ENCODE measurements at regions not wholly inside any gene's neighbourhood (a gene's known extent, or its start where the extent isn't known, plus 50 kb on each side); places are given as distances from the start of the nearest gene placed in this dataset.
A peak's percentile ranks its signal among the peaks of the same experiment; 100 is the strongest.

DNA sequence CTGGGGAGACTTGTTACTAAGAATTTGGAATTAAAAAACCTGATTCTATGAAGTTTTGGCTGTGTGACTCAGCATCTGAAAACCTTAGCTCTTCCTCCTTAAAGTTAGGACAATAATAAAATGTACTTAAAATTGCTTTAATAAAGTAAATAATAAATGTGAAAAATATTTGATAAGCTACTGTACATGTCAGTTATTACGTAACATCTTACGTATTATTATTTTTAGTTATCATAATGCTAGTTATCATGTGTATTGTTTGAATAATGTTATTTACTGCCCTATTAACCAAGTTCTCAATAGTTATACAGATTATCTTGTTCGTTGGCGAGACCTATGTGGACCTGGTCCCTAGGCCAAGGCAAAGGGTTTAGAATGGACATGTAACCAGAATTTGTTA, 449.2 kb upstream of the ADGRL3 start:
- DNase-seq (ENCODE audit: low read depth), result no peak
- H3K4me3 ChIP-seq (ENCODE audit: low read depth, low read length), result no peak overlapping the region
- TF ChIP-seq, protein P1, sequence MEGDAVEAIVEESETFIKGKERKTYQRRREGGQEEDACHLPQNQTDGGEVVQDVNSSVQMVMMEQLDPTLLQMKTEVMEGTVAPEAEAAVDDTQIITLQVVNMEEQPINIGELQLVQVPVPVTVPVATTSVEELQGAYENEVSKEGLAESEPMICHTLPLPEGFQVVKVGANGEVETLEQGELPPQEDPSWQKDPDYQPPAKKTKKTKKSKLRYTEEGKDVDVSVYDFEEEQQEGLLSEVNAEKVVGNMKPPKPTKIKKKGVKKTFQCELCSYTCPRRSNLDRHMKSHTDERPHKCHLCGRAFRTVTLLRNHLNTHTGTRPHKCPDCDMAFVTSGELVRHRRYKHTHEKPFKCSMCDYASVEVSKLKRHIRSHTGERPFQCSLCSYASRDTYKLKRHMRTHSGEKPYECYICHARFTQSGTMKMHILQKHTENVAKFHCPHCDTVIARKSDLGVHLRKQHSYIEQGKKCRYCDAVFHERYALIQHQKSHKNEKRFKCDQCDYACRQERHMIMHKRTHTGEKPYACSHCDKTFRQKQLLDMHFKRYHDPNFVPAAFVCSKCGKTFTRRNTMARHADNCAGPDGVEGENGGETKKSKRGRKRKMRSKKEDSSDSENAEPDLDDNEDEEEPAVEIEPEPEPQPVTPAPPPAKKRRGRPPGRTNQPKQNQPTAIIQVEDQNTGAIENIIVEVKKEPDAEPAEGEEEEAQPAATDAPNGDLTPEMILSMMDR (IDR thresholded peaks at IDR 0.05; ENCODE audit: low read depth, low read length, missing control alignments), result no peak
- in situ Hi-C loops (cut with HindIII; ENCODE audit: low sequenced_read_pairs), result no loop called here

- in situ Hi-C loops (cut with HindIII; ENCODE audit: low sequenced_read_pairs), result no loop called here
- no peak overlapping the region for H3K4me3 ChIP-seq (ENCODE audit: low read depth, low read length)
- DNase-seq (ENCODE audit: low read depth), result no peak
- TF ChIP-seq, protein P1 (IDR thresholded peaks at IDR 0.05; ENCODE audit: low read depth, low read length, missing control alignments), result no peak
Observed at GRCh38 chr4:60757986-60758680, 442.0 kb upstream of the ADGRL3 start.

GRCh38 chr4:60759518-60760245, 440.4 kb upstream of the ADGRL3 start:
- DNase-seq (ENCODE audit: low read depth), result no peak
- TF ChIP-seq, protein P1 (IDR thresholded peaks at IDR 0.05; ENCODE audit: low read depth, low read length, missing control alignments), result peak; percentile 8
- H3K4me3 ChIP-seq (ENCODE audit: low read depth, low read length), result no peak overlapping the region
- in situ Hi-C loops (cut with HindIII; ENCODE audit: low sequenced_read_pairs), result no loop called here

GRCh38 chr4:60780874-60781273, 419.3 kb upstream of the ADGRL3 start:
- in situ Hi-C loops (cut with HindIII; ENCODE audit: low sequenced_read_pairs), result no loop called here
- no peak for DNase-seq (ENCODE audit: low read depth)
- TF ChIP-seq, protein P1 (IDR thresholded peaks at IDR 0.05; ENCODE audit: low read depth, low read length, missing control alignments), result no peak
- no peak overlapping the region for H3K4me3 ChIP-seq (ENCODE audit: low read depth, low read length)

DNA sequence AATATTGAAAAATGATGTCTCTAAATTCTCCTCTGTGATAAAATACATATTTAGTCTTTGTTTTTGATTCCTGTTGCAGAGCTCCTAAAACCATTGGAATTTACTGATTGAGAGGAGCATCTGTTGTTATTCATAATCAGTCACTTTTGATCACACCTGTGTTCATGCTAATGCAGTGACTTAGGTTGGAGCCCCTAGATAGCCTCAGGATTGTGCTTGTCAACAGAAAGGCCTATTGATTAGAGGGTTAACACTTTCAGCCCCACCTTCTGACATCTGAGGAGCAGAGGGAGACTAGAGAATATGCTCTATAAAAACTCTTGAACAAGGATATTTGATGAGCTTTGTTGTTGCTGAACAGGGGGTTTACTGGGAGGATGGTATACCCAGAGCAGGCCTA, 409.5 kb upstream of the ADGRL3 start:
- DNase-seq (ENCODE audit: low read depth), result no peak
- in situ Hi-C loops (cut with HindIII; ENCODE audit: low sequenced_read_pairs), result no loop called here
- TF ChIP-seq, protein P1 (IDR thresholded peaks at IDR 0.05; ENCODE audit: low read depth, low read length, missing control alignments), result no peak
- no peak overlapping the region for H3K4me3 ChIP-seq (ENCODE audit: low read depth, low read length)

GRCh38 chr4:60794372-60794771, 405.8 kb upstream of the ADGRL3 start:
- no peak overlapping the region for H3K4me3 ChIP-seq (ENCODE audit: low read depth, low read length)
- TF ChIP-seq, protein P1 (IDR thresholded peaks at IDR 0.05; ENCODE audit: low read depth, low read length, missing control alignments), result no peak
- in situ Hi-C loops (cut with HindIII; ENCODE audit: low sequenced_read_pairs), result no loop called here
- DNase-seq (ENCODE audit: low read depth), result no peak

All from astrocyte of the cerebellum (primary cell).